Iris pigment epithelial cell (primary cell): ENCODE measurements at regions not wholly inside any gene's neighbourhood (a gene's known extent, or its start where the extent isn't known, plus 50 kb on each side); places are given as distances from the start of the nearest gene placed in this dataset.
"Not testable (repeated sequence)": the region's sequence is repeated elsewhere in the genome, so short reads cannot be mapped to it uniquely, and the experiment has no call there.

Experiments used
- DNase-seq: peaks from one replicate; pipeline ENCODE4 v3.0.0-alpha.2; 2011; ENCODE audit warnings: low read depth

DNA sequence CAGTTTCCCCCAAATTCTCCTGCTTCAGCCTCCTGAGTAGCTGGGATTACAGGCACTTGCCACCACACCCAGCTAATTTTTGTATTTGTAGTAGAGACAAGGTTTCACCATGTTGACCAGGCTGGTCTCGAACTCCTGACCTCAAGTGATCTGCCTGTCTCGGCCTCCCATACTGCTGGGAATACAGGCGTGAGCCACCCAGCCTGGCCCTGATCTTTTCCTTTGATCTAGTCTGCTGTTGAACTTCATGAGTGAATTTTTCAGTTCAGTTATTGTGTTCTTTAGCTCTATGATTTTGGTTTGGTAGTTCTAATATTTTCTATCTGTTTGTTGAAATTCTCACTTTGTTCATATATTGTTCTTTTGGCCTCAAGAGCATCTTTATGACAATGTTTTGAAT is 83.4 kb upstream of the RAP2C start:
- DNase-seq = not testable (repeated sequence)

DNA sequence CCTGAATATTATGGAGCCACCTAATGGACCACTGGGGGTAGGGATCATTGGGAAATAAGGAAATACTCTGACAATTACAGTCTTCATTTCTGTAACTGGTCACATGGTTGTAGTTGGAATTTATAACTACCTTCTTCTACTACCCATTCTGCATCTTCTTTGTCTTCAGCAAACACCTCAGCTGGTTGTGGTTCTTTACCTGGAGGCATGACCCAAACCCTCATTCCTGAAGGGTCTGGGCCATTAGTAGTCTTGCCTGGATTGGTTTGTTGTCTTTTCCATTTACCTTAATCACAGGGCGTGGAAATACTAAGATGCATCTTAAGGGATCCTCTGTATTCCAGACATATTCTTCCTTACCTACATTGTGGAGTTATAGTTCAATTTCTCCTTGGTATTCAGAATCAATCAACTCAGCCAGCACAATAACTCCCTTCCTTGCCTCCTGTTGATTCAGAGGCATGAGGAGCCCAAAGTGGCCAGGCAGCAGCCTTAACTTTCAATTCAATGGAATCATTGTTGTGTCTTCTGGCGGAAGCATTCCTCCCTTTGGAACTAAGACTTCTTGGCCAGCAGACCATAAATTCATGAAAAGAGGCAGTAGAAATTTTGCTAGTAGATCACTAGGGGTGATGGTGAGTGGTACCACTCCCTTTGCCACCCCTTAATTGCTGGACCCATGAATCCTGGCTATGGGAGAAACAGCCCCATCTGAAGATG is 75.7 kb upstream of the RAP2C start:
- no peak for DNase-seq

DNA sequence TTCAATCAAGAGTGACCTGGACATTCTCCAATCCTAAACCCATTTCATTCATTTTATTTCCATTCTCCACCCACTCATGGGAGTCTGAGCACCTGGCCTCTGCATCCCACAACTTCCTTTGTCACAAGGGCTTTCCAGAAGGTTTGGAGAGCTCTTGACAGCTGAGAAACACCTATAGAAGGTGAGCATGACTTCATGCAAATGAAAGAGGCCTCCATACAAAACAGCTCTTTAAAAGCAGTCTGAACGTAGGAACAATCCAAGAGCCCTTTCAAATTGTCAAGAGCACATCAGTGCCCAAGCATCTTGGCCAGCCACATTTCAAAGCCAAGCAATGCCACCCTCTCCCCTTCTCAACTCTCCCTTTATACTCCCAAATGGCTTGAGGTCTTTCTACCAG is 74.9 kb upstream of the RAP2C start:
- DNase-seq = no peak

DNA sequence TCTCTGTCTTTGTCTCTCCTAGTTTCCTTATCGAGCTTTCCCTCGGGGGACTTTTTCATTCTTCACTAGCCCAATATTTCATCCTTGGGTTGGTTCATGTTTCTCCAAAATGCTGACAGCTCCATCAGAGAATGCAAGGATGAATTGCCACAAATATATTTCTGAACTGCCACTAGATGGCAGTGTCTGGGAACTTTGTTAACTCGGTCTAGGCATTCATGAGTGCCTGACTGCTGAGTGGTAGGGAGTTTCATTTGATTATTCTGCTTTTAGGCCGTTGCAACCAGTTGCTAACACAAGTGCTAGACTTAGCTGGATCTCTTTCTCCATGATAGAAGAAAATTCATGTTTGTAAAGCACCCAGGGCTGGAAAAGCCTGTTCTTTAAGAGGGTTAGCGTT is 73.5 kb upstream of the RAP2C start:
- DNase-seq = peak; percentile 61

DNA sequence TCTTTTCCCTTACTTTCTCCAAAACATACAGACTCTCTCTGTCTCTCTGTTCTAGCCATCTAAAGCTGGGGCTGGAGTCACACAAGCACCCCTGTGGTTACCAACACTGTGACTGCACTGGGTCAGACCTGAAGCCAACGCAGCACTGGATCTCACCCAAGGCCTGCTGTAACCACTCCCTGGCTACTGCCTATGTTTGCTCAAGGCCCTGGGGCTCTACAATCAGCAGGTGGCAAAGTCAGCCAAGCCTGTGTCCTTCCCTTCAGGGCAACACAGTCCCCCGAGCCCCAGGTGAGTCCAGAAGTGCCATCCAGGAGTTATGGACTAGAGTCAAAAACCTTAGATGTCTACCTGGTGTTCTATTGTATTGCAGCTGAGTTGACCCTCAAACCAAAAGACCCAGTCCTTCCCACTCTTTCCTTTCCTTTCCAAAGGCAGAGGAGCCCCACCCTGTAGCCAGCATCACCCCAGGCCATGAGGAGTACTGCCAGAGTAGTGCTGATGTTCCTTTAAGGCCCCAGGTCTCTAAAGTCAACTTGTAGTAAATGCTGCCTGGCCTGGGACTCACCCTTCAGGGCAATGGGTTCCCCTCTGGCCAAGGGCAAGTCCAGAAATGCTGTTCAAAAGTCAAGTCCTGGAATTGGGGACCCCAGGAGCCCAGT is 58.8 kb upstream of the RAP2C start:
- DNase-seq = no peak

DNA sequence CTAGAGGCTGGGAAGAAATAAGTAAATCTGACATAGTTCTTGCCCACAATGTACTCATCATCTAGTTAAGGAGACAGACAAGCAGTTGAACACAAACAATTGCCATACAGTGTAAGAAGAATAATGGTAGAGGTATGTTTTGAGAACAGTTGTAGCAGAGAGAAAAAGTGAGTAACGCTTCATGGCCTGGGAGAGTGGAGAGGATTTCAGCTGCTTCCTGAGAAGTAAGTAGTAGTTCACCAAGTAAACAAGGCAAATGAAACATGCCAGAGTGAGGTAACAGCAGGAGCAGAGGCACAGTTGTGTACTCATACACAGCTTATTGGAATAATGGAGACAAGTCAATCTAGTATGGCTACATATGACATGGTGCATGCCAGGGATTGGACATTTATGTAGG is 53.6 kb upstream of the RAP2C start:
- no peak for DNase-seq

DNA sequence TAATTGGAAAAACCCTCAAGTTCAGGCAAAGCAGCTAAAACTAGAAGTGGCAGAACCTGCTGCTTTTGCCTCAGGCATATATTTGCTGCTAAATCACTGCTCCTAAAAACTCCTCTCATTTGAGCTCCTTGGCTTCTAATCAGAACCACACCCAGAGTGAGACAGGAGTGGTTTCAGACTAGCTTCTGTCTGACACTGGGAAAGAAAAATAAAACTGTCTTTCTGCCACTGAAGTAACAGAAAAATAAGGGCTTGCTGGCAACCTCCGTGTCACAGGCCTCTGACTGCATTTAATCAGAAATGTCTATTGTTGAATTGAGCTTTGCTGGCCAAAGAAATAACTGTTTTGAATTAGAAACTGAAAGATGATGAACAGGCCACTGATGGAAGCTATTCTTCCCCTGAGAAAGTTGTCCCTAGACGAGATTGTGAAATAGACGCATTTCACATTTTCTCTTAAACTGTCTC is 52.1 kb upstream of the RAP2C start:
- DNase-seq = no peak

DNA sequence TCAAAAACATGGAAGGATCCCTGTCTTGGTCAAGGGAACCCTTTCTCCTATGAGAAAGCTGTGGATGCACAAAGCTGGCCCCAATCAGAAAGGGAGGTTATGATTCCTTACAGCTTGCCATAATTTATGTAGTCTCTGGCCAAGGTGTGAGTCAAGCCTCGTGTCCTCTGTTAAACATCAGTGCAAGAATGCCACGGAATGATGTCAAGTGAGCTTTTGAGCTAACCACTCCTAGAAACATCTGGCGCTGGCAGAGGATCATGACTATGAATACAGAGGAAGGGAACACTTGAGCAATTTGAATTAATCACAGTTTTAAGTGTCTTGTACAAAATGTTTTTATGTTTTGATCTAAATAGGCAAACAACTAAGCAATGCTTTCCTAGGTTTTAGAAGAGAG is 51.5 kb upstream of the RAP2C start:
- peak; percentile 60 for DNase-seq

DNA sequence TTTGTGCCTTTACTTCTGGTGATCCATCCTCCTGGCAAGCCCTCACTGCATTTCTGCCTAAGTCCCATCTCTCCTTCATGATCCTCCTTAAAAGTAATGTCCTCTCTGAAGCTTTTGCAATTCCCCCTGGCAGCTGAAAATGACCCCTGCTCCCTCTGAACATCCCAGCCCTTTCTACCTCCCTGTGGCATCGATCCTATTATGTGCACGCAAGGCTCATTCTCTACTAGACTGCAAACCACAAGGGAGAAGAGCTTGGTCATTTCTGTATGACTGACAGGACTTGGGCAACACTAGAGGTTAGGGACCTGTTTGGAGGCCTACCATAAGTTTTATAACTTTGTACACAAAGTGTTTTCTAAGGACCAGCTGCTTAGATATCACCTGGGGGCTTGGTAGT is 50.8 kb upstream of the RAP2C start:
- DNase-seq = no peak
